ENCODE measurements at regions not wholly inside any gene's neighbourhood (a gene's known extent, or its start where the extent isn't known, plus 50 kb on each side); places are given as distances from the start of the nearest gene placed in this dataset.

DNA sequence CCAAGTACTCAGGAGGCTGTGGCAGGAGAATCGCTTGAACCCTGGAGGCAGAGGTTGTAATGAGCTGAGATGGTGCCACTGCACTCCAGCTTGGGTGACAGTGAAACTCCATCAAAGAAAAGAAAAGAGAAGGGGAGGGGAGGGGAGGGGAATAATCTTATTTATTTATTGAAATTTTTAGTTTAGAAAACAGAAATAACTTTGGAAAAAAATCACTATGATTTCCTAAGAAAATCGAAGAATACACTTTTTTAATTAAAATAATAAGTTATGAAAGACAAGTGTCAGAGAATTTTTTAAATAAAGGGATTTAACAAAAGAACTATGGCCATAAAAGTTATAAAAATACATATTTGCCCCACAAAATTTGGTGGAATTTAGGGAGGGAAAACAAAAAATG is 836.9 kb upstream of the HS3ST1 start:
- no peak for TF ChIP-seq POLR2AphosphoS5 (IDR thresholded peaks at IDR 0.05)
- TF ChIP-seq, protein P1, sequence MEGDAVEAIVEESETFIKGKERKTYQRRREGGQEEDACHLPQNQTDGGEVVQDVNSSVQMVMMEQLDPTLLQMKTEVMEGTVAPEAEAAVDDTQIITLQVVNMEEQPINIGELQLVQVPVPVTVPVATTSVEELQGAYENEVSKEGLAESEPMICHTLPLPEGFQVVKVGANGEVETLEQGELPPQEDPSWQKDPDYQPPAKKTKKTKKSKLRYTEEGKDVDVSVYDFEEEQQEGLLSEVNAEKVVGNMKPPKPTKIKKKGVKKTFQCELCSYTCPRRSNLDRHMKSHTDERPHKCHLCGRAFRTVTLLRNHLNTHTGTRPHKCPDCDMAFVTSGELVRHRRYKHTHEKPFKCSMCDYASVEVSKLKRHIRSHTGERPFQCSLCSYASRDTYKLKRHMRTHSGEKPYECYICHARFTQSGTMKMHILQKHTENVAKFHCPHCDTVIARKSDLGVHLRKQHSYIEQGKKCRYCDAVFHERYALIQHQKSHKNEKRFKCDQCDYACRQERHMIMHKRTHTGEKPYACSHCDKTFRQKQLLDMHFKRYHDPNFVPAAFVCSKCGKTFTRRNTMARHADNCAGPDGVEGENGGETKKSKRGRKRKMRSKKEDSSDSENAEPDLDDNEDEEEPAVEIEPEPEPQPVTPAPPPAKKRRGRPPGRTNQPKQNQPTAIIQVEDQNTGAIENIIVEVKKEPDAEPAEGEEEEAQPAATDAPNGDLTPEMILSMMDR (IDR thresholded peaks at IDR 0.05; ENCODE audit: poor library complexity, severe bottlenecking): no peak
